ENCODE measurements at regions not wholly inside any gene's neighbourhood (a gene's known extent, or its start where the extent isn't known, plus 50 kb on each side); places are given as distances from the start of the nearest gene placed in this dataset.

DNA sequence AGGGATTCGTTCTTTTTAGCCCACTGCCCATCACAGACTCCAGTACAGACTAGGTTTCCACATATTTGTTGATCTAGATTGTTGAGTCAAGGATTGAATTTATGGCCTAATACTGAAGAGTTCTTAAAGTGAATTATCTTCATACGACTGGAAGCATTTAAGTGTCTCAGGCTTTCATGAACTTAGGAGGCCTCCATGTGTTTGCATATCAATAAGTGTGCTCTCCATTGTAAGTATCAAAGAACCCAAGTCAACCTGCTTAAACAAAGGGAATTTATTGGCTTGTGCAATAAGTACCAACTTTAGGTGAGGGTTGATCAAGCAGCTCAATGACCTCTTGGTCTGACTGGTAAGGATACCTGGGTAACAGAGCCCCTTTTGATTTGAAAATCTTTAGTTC, 382.1 kb downstream of the PDCD6IP start:
- H3K18ac ChIP-seq (ENCODE audit: low read length): no peak overlapping the region
- H3K23ac ChIP-seq (ENCODE audit: low read length): no peak overlapping the region
- H3K4ac ChIP-seq (ENCODE audit: low read depth, low read length): no peak overlapping the region
- H3K9me3 ChIP-seq (ENCODE audit: insufficient read depth, low read depth, low read length): no peaks in the 10 kb centered on the region
- no peak overlapping the region for H3K27ac ChIP-seq (ENCODE audit: low read depth, low read length)
- no peak overlapping the region for H4K8ac ChIP-seq (ENCODE audit: low read depth, low read length)
- no peaks in the 10 kb centered on the region for H3K27me3 ChIP-seq (ENCODE audit: insufficient read depth, low read length)
- H3K9ac ChIP-seq (ENCODE audit: low read length): no peak overlapping the region
- H3K4me2 ChIP-seq (ENCODE audit: low read length): no peak overlapping the region
- no peak overlapping the region for H3K14ac ChIP-seq (ENCODE audit: low read length)
- DNase-seq: no peak
- no peak overlapping the region for H2AFZ ChIP-seq (ENCODE audit: insufficient read depth, low read length, poor library complexity)
- H3K79me2 ChIP-seq (ENCODE audit: control insufficient read depth, insufficient read depth, low read length, poor library complexity): no peaks in the 10 kb centered on the region
- WGBS (ENCODE audit: extremely low coverage, insufficient coverage, insufficient read length): no CpG with 5 or more reads among the region's 2 CpGs
- no peak overlapping the region for H4K91ac ChIP-seq (ENCODE audit: low read depth, low read length)
- H2BK5ac ChIP-seq (ENCODE audit: low read depth, low read length, poor library complexity): no peak overlapping the region
- H4K12ac ChIP-seq (ENCODE audit: low read depth, low read length): no peak overlapping the region
- no peak overlapping the region for H2AK5ac ChIP-seq (ENCODE audit: low read length)
- H3K4me1 ChIP-seq (ENCODE audit: control insufficient read depth in 1 of 2, insufficient read depth in 2 of 2, low read length in 2 of 2): no peaks in the 10 kb centered on the region
- no peaks in the 10 kb centered on the region for H3K79me1 ChIP-seq (ENCODE audit: low read length)
- no peak overlapping the region for H2BK12ac ChIP-seq (ENCODE audit: low read length)
- H3K4me3 ChIP-seq (ENCODE audit: low read depth, low read length): no peak overlapping the region
- no peaks in the 10 kb centered on the region for H3K36me3 ChIP-seq (ENCODE audit: control insufficient read depth in 1 of 2, insufficient read depth in 2 of 2, low read length in 2 of 2)
- no peak overlapping the region for H2BK120ac ChIP-seq (ENCODE audit: insufficient read depth, low read length, poor library complexity)

DNA sequence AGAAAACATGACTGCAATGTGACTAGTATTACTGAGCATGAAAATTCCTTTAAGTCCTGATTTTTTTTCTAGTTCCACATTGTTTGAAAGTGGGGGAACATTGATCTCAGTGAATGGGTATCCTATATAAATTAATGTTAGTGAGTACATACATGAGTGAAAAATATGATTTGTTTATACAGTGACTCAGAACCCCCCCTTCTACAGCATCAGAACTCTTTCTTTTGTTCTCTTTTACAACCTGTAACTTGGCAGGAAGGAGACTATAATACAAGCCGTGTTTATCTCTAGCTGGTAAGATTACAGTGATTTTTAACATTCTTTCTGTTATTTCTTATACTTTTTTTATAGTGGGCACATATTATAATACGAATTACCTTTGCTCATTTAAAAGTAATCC, 384.7 kb downstream of the PDCD6IP start:
- no peaks in the 10 kb centered on the region for H3K9me3 ChIP-seq (ENCODE audit: insufficient read depth, low read depth, low read length)
- H3K18ac ChIP-seq (ENCODE audit: low read length): no peak overlapping the region
- H3K79me2 ChIP-seq (ENCODE audit: control insufficient read depth, insufficient read depth, low read length, poor library complexity): no peaks in the 10 kb centered on the region
- H3K4ac ChIP-seq (ENCODE audit: low read depth, low read length): no peak overlapping the region
- H3K9ac ChIP-seq (ENCODE audit: low read length): no peak overlapping the region
- H3K27ac ChIP-seq (ENCODE audit: low read depth, low read length): no peak overlapping the region
- no peak for DNase-seq
- no peak overlapping the region for H2AK5ac ChIP-seq (ENCODE audit: low read length)
- no peaks in the 10 kb centered on the region for H3K36me3 ChIP-seq (ENCODE audit: control insufficient read depth in 1 of 2, insufficient read depth in 2 of 2, low read length in 2 of 2)
- no peak overlapping the region for H2AFZ ChIP-seq (ENCODE audit: insufficient read depth, low read length, poor library complexity)
- no peak overlapping the region for H3K14ac ChIP-seq (ENCODE audit: low read length)
- H2BK120ac ChIP-seq (ENCODE audit: insufficient read depth, low read length, poor library complexity): no peak overlapping the region
- H4K91ac ChIP-seq (ENCODE audit: low read depth, low read length): no peak overlapping the region
- H4K12ac ChIP-seq (ENCODE audit: low read depth, low read length): no peak overlapping the region
- H4K8ac ChIP-seq (ENCODE audit: low read depth, low read length): no peak overlapping the region
- H2BK5ac ChIP-seq (ENCODE audit: low read depth, low read length, poor library complexity): no peak overlapping the region
- no peak overlapping the region for H3K4me2 ChIP-seq (ENCODE audit: low read length)
- WGBS (ENCODE audit: extremely low coverage, insufficient coverage, insufficient read length): no CpG with 5 or more reads among the region's 2 CpGs
- H3K4me1 ChIP-seq (ENCODE audit: control insufficient read depth in 1 of 2, insufficient read depth in 2 of 2, low read length in 2 of 2): no peaks in the 10 kb centered on the region
- H2BK12ac ChIP-seq (ENCODE audit: low read length): no peak overlapping the region
- no peaks in the 10 kb centered on the region for H3K27me3 ChIP-seq (ENCODE audit: insufficient read depth, low read length)
- H3K4me3 ChIP-seq (ENCODE audit: low read depth, low read length): no peak overlapping the region
- H3K23ac ChIP-seq (ENCODE audit: low read length): no peak overlapping the region
- H3K79me1 ChIP-seq (ENCODE audit: low read length): no peaks in the 10 kb centered on the region

DNA sequence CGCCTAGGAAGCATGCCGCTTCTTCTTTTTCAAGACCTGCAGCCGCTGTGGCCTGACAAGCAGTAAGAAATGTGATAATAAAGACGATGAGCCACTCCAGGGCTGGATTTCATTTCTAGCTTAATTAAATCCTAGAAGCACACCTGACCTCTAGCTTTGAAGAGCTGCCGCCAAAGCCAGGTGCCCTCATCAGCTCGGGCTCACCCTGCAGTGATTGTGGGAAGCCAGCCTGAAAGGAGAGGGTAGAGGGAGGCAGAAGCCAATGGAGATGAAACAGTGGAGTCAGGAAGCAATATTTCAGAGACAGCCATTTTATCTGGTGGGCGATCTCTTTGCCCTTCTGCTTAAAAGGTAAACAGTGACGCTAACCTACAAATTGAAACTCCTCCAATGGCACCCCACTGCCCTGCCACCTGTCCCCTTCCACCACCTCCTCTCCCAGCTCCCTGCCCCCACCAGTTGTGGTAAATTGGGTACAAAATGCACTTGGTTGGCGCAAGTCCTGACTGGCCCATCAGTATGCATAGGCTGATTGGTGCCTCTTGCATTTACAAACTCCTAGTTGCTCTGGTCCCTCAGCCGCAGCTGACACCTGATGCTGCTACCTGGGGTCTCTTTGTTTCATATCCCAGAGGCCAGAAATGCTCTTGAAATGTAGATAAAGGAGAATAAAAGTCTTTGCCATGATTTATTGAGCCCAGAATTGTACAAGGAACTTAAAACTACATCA, 385.3 kb downstream of the PDCD6IP start:
- DNase-seq: no peak
- Histone ChIP-seq H3K4me3 (ENCODE audit: low read depth, low read length) (no peak overlapping the region), H4K8ac (ENCODE audit: low read depth, low read length) (no peak overlapping the region), H3K4ac (ENCODE audit: low read depth, low read length) (no peak overlapping the region), H3K36me3 (ENCODE audit: control insufficient read depth in 1 of 2, insufficient read depth in 2 of 2, low read length in 2 of 2) (no peaks in the 10 kb centered on the region), H3K27me3 (ENCODE audit: insufficient read depth, low read length) (no peaks in the 10 kb centered on the region), H3K79me1 (ENCODE audit: low read length) (no peaks in the 10 kb centered on the region), H3K4me1 (ENCODE audit: control insufficient read depth in 1 of 2, insufficient read depth in 2 of 2, low read length in 2 of 2) (no peaks in the 10 kb centered on the region), H3K9ac (ENCODE audit: low read length) (no peak overlapping the region), H2AK5ac (ENCODE audit: low read length) (no peak overlapping the region), H2BK12ac (ENCODE audit: low read length) (no peak overlapping the region), H3K79me2 (ENCODE audit: control insufficient read depth, insufficient read depth, low read length, poor library complexity) (no peaks in the 10 kb centered on the region), H3K27ac (ENCODE audit: low read depth, low read length) (no peak overlapping the region), H3K4me2 (ENCODE audit: low read length) (no peak overlapping the region), H4K12ac (ENCODE audit: low read depth, low read length) (no peak overlapping the region), H4K91ac (ENCODE audit: low read depth, low read length) (no peak overlapping the region), H2BK5ac (ENCODE audit: low read depth, low read length, poor library complexity) (no peak overlapping the region), H3K9me3 (ENCODE audit: insufficient read depth, low read depth, low read length) (no peaks in the 10 kb centered on the region), H2BK120ac (ENCODE audit: insufficient read depth, low read length, poor library complexity) (no peak overlapping the region), H3K23ac (ENCODE audit: low read length) (no peak overlapping the region), H3K14ac (ENCODE audit: low read length) (no peak overlapping the region), H3K18ac (ENCODE audit: low read length) (no peak overlapping the region), H2AFZ (ENCODE audit: insufficient read depth, low read length, poor library complexity) (no peak overlapping the region)
- no CpG with 5 or more reads among the region's 10 CpGs for WGBS (ENCODE audit: extremely low coverage, insufficient coverage, insufficient read length)

DNA sequence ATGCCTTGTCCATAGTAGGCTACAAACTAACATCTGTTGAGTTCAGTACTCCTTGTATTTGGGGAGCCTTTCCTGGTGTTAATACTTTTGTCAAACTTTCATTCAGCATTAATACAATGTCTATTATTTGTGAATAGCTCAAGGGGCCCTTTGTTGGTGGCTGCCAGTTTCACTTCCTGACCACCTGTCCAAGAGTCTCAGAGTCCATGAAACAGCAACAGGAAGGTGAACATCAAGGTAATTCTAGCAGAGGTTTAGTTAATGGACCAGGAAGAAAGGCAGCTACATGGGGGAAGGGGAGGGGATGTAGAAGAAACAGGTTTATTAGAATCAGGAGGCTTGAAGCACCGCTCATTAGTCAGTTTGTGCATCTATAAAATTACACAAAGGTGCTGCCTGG, 386.9 kb downstream of the PDCD6IP start:
- no peak overlapping the region for H3K4me3 ChIP-seq (ENCODE audit: low read depth, low read length)
- no peak overlapping the region for H4K12ac ChIP-seq (ENCODE audit: low read depth, low read length)
- H4K8ac ChIP-seq (ENCODE audit: low read depth, low read length): no peak overlapping the region
- H3K27me3 ChIP-seq (ENCODE audit: insufficient read depth, low read length): no peaks in the 10 kb centered on the region
- H2AFZ ChIP-seq (ENCODE audit: insufficient read depth, low read length, poor library complexity): no peak overlapping the region
- no peaks in the 10 kb centered on the region for H3K4me1 ChIP-seq (ENCODE audit: control insufficient read depth in 1 of 2, insufficient read depth in 2 of 2, low read length in 2 of 2)
- no peak overlapping the region for H3K14ac ChIP-seq (ENCODE audit: low read length)
- no peak overlapping the region for H3K23ac ChIP-seq (ENCODE audit: low read length)
- H2BK120ac ChIP-seq (ENCODE audit: insufficient read depth, low read length, poor library complexity): no peak overlapping the region
- H3K4ac ChIP-seq (ENCODE audit: low read depth, low read length): no peak overlapping the region
- H3K4me2 ChIP-seq (ENCODE audit: low read length): no peak overlapping the region
- H3K79me2 ChIP-seq (ENCODE audit: control insufficient read depth, insufficient read depth, low read length, poor library complexity): no peaks in the 10 kb centered on the region
- H3K9me3 ChIP-seq (ENCODE audit: insufficient read depth, low read depth, low read length): no peaks in the 10 kb centered on the region
- H2BK5ac ChIP-seq (ENCODE audit: low read depth, low read length, poor library complexity): no peak overlapping the region
- no peaks in the 10 kb centered on the region for H3K36me3 ChIP-seq (ENCODE audit: control insufficient read depth in 1 of 2, insufficient read depth in 2 of 2, low read length in 2 of 2)
- no peak for DNase-seq
- H2BK12ac ChIP-seq (ENCODE audit: low read length): no peak overlapping the region
- H3K9ac ChIP-seq (ENCODE audit: low read length): no peak overlapping the region
- H3K27ac ChIP-seq (ENCODE audit: low read depth, low read length): no peak overlapping the region
- no CpG with 5 or more reads among the region's 1 CpG for WGBS (ENCODE audit: extremely low coverage, insufficient coverage, insufficient read length)
- H2AK5ac ChIP-seq (ENCODE audit: low read length): no peak overlapping the region
- no peaks in the 10 kb centered on the region for H3K79me1 ChIP-seq (ENCODE audit: low read length)
- no peak overlapping the region for H4K91ac ChIP-seq (ENCODE audit: low read depth, low read length)
- no peak overlapping the region for H3K18ac ChIP-seq (ENCODE audit: low read length)

All from trophoblast cell (in vitro differentiated cells and primary cell).